Caco-2 (cell line): ENCODE measurements at regions not wholly inside any gene's neighbourhood (a gene's known extent, or its start where the extent isn't known, plus 50 kb on each side); places are given as distances from the start of the nearest gene placed in this dataset.
"Not testable (repeated sequence)": the region's sequence is repeated elsewhere in the genome, so short reads cannot be mapped to it uniquely, and the experiment has no call there.

Experiments
- BruUV-seq: library from RNA; stranded (reverse); fragments of 400-500 nt; replicated peaks from 2 replicates; lab custom pipeline; 2021; lab: Mats Ljungman, UMichigan
- CTCF ChIA-PET: fragments of 300-600 bp; sonication (Branson Sonifier 250); formaldehyde crosslinking; loops from one replicate; lab custom pipeline; 2022; ENCODE audit warnings: antibody characterized with exemption; lab: Charles Lee
- POLR2A ChIA-PET: fragments of 300-600 bp; sonication (Branson Sonifier 250); formaldehyde crosslinking; loops from one replicate; lab custom pipeline; 2022; ENCODE audit warnings: antibody characterized with exemption; lab: Charles Lee
- DNase-seq, 2 experiments: peaks; one replicate each; pipeline versions ENCODE4 v3.0.0 to v3.0.0-alpha.2; 2020 to 2022
- H3K27me3 ChIP-seq: replicated peaks from 2 replicates; pipeline ENCODE4 v1.6.0; 2011; ENCODE audit warnings: low read length; ENCODE audit not compliant: control insufficient read depth, insufficient read depth
- H3K36me3 ChIP-seq: 2 replicates; pipeline ENCODE4 v1.5.1; 2011; ENCODE audit warnings: low read length; ENCODE audit not compliant: control insufficient read depth, insufficient read depth
- H3K4me1 ChIP-seq: fragments of 250-450 bp; sonication (Bioruptor Pico); 2 replicates; pipeline ENCODE4 v1.5.1; 2020; ENCODE audit warnings: mild to moderate bottlenecking
- H3K4me3 ChIP-seq: 2 replicates; pipeline ENCODE4 v1.5.1; 2011; ENCODE audit warnings: low read depth, mild to moderate bottlenecking, control low read depth, low read length
- H3K9me3 ChIP-seq: fragments of 250-450 bp; sonication (Bioruptor Pico); 2 replicates; pipeline ENCODE4 v1.5.1; 2020; ENCODE audit warnings: mild to moderate bottlenecking, moderate library complexity
- H3K27ac Mint-ChIP-seq: one replicate; pipeline ENCODE4 v1.8.0; 2022; ENCODE audit warnings: mixed read lengths; ENCODE audit not compliant: unreplicated experiment
- H3K27me3 Mint-ChIP-seq: one replicate; pipeline ENCODE4 v1.8.0; 2022; ENCODE audit warnings: mixed read lengths; ENCODE audit not compliant: insufficient read depth, unreplicated experiment
- H3K36me3 Mint-ChIP-seq: one replicate; pipeline ENCODE4 v1.8.0; 2022; ENCODE audit warnings: mild to moderate bottlenecking, mixed read lengths; ENCODE audit not compliant: insufficient read depth, unreplicated experiment
- H3K4me1 Mint-ChIP-seq: one replicate; pipeline ENCODE4 v1.8.0; 2022; ENCODE audit warnings: low read depth, mixed read lengths; ENCODE audit not compliant: unreplicated experiment
- H3K4me3 Mint-ChIP-seq: one replicate; pipeline ENCODE4 v1.8.0; 2022; ENCODE audit warnings: mild to moderate bottlenecking, moderate library complexity, mixed read lengths; ENCODE audit not compliant: unreplicated experiment
- H3K9me3 Mint-ChIP-seq: one replicate; pipeline ENCODE4 v1.8.0; 2022; ENCODE audit warnings: mixed read lengths; ENCODE audit not compliant: unreplicated experiment
- CTCF ChIP-seq, 2 experiments: fragments of 200-600 bp in 1 of 2; IDR thresholded peaks; 1 replicate in 1 of 2; 2 replicates in 1 of 2; pipeline versions ENCODE4 v1.5.1 to v1.8.0; 2011 to 2022; ENCODE audit warnings: antibody characterized with exemption in 1 of 2, control low read depth in 1 of 2, inconsistent platforms in 1 of 2, low read depth in 1 of 2, low read length in 1 of 2, mild to moderate bottlenecking in 1 of 2, moderate library complexity in 1 of 2; ENCODE audit not compliant: insufficient read depth in 1 of 2, severe bottlenecking in 1 of 2, unreplicated experiment in 1 of 2
- intact Hi-C: fragments of 100-400 bp; cut with micrococcal nuclease; formaldehyde crosslinking; loops from one replicate; pipeline ENCODE4 v1.10.0; 2022; ENCODE audit not compliant: unreplicated experiment

GRCh38 chr13:21913010-21913409, 242.1 kb downstream of the FGF9 start:
- Mint-ChIP-seq H3K4me3 (no peak overlapping the region), H3K27ac (no peak overlapping the region), H3K9me3 (no peaks in the 10 kb centered on the region), H3K27me3 (no peaks in the 10 kb centered on the region), H3K36me3 (peaks cover 5% of the 10 kb centered on the region), H3K4me1 (no peaks in the 10 kb centered on the region)
- TF ChIP-seq CTCF (IDR thresholded peaks at IDR 0.05; ENCODE audit: insufficient read depth in 1 of 2, low read depth in 1 of 2, low read length in 1 of 2, severe bottlenecking in 1 of 2, unreplicated experiment in 1 of 2): no peak
- Histone ChIP-seq H3K9me3 (no peaks in the 10 kb centered on the region), H3K36me3 (no peaks in the 10 kb centered on the region), H3K27me3 (no peaks in the 10 kb centered on the region), H3K4me1 (no peaks in the 10 kb centered on the region), H3K4me3 (no peak overlapping the region)
- no peak for DNase-seq
- intact Hi-C loops: no loop called here
- ChIA-PET CTCF (interaction anchor here (0.6 kb wide), 1 partner anchor 917 kb away, joined by 5 read pairs; no protein-coding TSS in a partner anchor), POLR2A (no interaction called here)
- no TSS peak for BruUV-seq

GRCh38 chr13:21917086-21918015, 246.5 kb downstream of the FGF9 start:
- Mint-ChIP-seq H3K4me3 (no peak overlapping the region), H3K27me3 (no peaks in the 10 kb centered on the region), H3K27ac (no peak overlapping the region), H3K4me1 (peaks cover 5% of the 10 kb centered on the region), H3K36me3 (peaks cover 6% of the 10 kb centered on the region), H3K9me3 (no peaks in the 10 kb centered on the region)
- no peaks in the 10 kb centered on the region for H3K27me3 ChIP-seq
- H3K4me1 ChIP-seq: no peaks in the 10 kb centered on the region
- ChIA-PET POLR2A (no interaction called here), CTCF (no interaction called here)
- no peak for TF ChIP-seq CTCF (IDR thresholded peaks at IDR 0.05; ENCODE audit: insufficient read depth in 1 of 2, low read depth in 1 of 2, low read length in 1 of 2, severe bottlenecking in 1 of 2, unreplicated experiment in 1 of 2)
- no peaks in the 10 kb centered on the region for H3K9me3 ChIP-seq
- DNase-seq: no peak
- H3K36me3 ChIP-seq: no peaks in the 10 kb centered on the region
- BruUV-seq: no TSS peak
- intact Hi-C loops: no loop called here
- no peak overlapping the region for H3K4me3 ChIP-seq

- intact Hi-C loops, H3K9me3 ChIP-seq, H3K4me1 Mint-ChIP-seq, H3K4me1 ChIP-seq, H3K4me3 Mint-ChIP-seq, DNase-seq, H3K36me3 Mint-ChIP-seq, H3K9me3 Mint-ChIP-seq, H3K27me3 Mint-ChIP-seq, H3K36me3 ChIP-seq, POLR2A ChIA-PET, H3K27ac Mint-ChIP-seq, H3K27me3 ChIP-seq, BruUV-seq, H3K4me3 ChIP-seq: not testable (repeated sequence)
- CTCF ChIA-PET: interaction anchor here (0.7 kb wide), 1 partner anchor 37 kb away, joined by 3 read pairs; no protein-coding TSS in a partner anchor
Observed at GRCh38 chr13:21920802-21921201, 249.9 kb downstream of the FGF9 start.
